Urinary bladder (tissue), 3 donors: ENCODE measurements at regions not wholly inside any gene's neighbourhood (a gene's known extent, or its start where the extent isn't known, plus 50 kb on each side); places are given as distances from the start of the nearest gene placed in this dataset.

ENCODE experiments used
- DNase-seq: peaks from one replicate; pipeline ENCODE4 v3.0.0-alpha.2; 2015; ENCODE audit errors: extremely low spot score
- H3K27ac ChIP-seq: one replicate; pipeline ENCODE4 v1.5.1; 2013; ENCODE audit warnings: low read depth, mild to moderate bottlenecking, moderate library complexity
- H3K36me3 ChIP-seq: one replicate; pipeline ENCODE4 v1.6.1; 2013; ENCODE audit warnings: mild to moderate bottlenecking, moderate library complexity; ENCODE audit not compliant: insufficient read depth
- H3K4me1 ChIP-seq: one replicate; pipeline ENCODE4 v1.6.1; 2013; ENCODE audit warnings: mild to moderate bottlenecking, moderate library complexity; ENCODE audit not compliant: insufficient read depth
- H3K4me3 ChIP-seq: one replicate; pipeline ENCODE4 v1.5.1; 2013; ENCODE audit warnings: low read depth, low read length
- WGBS: extraction: QIAGEN DNeasy Blood & Tissue Kit; methylation state at CpG from one replicate; pipeline ENCODE4 v1.1.7; 2013; 5-methylcytosine and 5-hydroxymethylcytosine counted together
- donor health status: healthy with polysubstance abuse.
- donor health status: healthy.

DNA sequence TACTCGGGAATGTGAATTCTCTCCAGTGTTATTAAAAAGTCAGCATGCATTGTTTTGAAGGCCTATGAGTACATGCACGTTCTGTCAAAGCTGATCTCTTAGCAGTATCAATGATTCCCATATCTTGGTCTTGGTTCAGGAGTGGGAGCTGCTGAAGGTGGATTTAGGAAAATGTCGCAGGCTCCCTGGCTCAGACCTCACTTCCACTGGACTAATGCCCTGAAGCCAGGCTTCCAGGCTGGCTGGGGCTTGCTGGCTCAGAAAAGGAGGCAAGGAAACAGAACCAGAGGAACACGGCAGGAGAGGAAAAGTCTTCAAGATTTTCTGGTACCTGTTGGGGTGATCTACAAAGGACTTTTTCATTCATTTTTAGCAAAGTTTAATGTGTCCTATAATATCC lies 81.6 kb downstream of the OLIG3 start:
- H3K27ac ChIP-seq = no peak overlapping the region
- no peak for DNase-seq
- H3K4me1 ChIP-seq = no peaks in the 10 kb centered on the region
- no peak overlapping the region for H3K4me3 ChIP-seq
- no peaks in the 10 kb centered on the region for H3K36me3 ChIP-seq
- WGBS = 56% methylated on average over 4 of the region's 4 CpGs

DNA sequence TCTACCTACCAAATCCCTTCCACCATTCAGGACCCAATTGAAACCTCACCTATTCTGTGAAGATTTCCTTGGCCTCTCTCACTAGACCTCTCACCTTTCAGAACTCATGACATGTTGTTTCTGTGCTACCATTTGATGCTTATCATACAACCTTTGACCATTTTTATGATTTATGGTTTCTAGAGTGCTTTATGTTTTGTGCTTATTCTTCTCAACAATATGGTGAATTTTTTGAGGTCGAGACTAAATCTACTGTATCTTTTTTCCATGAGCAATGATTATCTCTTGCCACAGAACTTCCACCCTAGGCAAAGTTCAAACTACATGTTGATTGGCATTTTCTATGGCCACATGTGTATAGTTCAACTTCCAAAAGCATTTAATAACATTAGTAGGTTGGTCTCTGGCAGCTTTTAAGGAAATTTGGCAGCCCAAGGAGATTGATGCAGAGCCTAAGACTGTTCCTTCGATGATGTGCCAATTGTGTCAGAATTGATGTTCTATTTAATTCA lies 84.9 kb downstream of the OLIG3 start:
- H3K4me1 ChIP-seq = no peaks in the 10 kb centered on the region
- DNase-seq = no peak
- H3K4me3 ChIP-seq = no peak overlapping the region
- no peaks in the 10 kb centered on the region for H3K36me3 ChIP-seq
- 78% methylated on average over 2 of the region's 2 CpGs for WGBS
- no peak overlapping the region for H3K27ac ChIP-seq

DNA sequence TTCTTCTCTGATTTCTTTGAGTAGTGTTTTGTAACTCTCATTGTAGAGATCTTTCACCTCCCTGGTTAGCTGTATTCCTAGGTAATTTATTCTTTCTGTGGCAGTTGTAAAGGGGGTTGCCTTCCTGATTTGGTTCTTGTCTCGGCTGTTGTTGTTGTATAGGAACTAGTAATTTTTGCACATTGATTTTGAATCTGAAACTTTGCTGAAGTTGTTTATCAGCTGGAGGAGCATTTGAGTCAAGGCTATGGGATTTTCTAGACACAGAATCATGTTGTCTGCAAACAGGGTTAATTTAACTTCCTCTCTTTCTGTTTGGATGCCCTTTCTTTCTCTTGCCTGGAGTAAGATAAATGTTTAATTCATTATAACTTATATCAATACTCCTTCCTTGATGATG lies 86.4 kb downstream of the OLIG3 start:
- H3K27ac ChIP-seq = no peak overlapping the region
- no peak overlapping the region for H3K4me3 ChIP-seq
- H3K4me1 ChIP-seq = no peaks in the 10 kb centered on the region
- no peak for DNase-seq
- 85% methylated on average over 1 of the region's 1 CpG for WGBS
- H3K36me3 ChIP-seq = no peaks in the 10 kb centered on the region

DNA sequence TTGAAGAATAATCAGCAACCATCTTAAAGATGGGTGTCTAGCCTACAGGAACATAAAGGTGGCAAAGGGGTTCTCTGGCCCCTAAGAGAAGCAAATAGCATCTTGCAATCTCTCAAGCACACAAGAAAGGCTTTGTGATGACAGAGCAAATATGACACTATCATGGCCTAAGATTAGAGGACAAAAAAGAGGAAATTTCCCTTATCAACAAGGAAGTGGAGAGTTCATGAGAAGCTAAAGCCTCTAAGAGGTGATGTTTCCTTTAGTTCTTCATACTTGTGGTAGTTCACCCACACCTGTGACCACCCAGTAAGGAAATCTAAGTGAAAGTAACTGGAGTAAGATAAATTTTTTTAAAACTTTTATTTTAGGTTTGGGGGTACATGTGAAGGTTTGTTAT lies 88.4 kb downstream of the OLIG3 start:
- Histone ChIP-seq H3K27ac (no peak overlapping the region), H3K4me1 (no peaks in the 10 kb centered on the region), H3K36me3 (no peaks in the 10 kb centered on the region), H3K4me3 (no peak overlapping the region)
- DNase-seq = no peak

DNA sequence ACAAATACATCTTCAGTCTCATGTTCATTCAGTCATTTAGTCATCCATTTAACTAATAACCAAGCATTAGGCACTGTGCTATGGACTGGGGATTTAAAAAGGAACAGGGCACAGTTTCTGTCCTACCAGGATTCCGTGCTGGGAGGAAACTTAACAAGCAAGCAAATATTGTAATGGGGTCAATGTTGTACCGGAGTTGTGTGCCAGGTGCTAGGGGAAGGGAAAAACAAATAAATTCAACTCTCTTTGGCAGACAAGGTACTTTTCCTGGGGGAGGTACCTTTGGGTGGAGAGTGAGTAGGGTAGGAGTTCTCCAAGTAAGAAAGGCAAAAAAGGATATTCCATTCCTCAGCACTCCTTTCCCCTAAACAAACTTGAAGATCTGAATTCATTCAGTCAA lies 90.3 kb downstream of the OLIG3 start:
- 76% methylated on average over 2 of the region's 2 CpGs for WGBS
- Histone ChIP-seq H3K36me3 (no peaks in the 10 kb centered on the region), H3K4me3 (no peak overlapping the region), H3K4me1 (no peaks in the 10 kb centered on the region), H3K27ac (no peak overlapping the region)
- no peak for DNase-seq

DNA sequence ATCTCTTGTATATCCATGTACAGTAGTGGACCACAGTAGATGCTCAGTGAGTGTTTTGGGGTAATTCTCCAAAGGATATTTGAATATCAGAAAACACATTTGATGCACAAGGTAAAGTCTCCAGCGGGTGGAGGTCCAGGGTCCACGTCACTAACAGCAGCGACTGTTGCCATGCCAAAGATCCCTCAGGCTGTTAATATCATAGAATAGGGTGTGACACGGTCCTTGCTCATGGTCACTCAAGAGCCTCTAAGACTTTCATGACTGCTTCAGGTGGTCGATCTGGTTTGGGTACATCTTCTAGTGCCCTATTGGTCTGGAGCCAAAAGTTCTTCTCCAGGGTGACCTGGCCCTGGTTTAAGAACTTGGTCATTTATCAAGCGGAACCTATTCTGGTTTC lies 90.8 kb downstream of the OLIG3 start:
- no peak for DNase-seq
- Histone ChIP-seq H3K4me1 (no peaks in the 10 kb centered on the region), H3K27ac (no peak overlapping the region), H3K36me3 (no peaks in the 10 kb centered on the region), H3K4me3 (no peak overlapping the region)
- WGBS = 93% methylated on average over 6 of the region's 6 CpGs

DNA sequence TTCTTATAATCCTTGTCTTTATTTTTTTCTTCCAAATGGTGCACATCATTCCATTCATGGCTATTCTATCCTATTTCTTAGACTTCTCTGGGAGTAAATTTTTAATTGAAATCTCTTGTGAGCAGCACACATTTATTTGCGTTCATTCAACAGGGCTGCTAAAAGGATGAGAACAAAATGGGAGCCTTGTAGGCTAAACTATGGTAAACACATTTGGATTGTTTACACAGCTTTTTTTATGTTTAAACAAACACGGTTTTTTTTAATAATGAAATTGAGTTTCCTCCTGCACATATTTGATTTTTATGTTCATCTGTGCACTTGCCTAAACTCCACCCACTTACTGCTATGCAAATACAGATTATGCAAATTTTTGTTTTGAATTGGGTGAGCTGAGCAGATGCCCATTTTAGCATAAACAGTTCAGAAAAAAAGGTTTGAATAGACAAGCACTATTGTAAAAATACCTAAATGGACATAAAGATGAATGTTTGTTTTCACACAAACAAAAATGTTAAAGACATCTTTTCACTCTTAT lies 92.0 kb downstream of the OLIG3 start:
- Histone ChIP-seq H3K4me3 (no peak overlapping the region), H3K36me3 (no peaks in the 10 kb centered on the region), H3K4me1 (no peaks in the 10 kb centered on the region), H3K27ac (no peak overlapping the region)
- DNase-seq = no peak
- WGBS = 50% methylated on average over 2 of the region's 2 CpGs

DNA sequence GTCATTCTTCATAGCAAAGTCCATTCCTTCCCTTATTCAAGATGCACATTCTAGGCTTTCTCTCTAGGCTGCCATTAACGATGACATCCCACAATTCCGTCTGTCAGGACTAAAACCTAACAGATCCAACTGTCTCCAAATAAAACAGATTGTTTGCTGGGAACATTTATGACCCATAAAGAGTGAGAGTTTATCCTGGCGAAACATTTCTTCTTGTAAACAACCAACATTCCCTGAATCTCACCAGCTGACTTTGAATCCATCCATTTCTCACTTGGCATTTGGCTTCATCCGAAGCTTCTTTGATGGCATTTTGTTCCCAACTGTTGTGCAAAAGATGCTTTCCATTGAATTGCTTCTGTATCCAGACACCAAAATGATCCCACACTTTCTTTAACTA lies 93.1 kb downstream of the OLIG3 start:
- Histone ChIP-seq H3K27ac (no peak overlapping the region), H3K36me3 (no peaks in the 10 kb centered on the region), H3K4me3 (no peak overlapping the region), H3K4me1 (no peaks in the 10 kb centered on the region)
- DNase-seq = no peak
- 57% methylated on average over 4 of the region's 4 CpGs for WGBS

DNA sequence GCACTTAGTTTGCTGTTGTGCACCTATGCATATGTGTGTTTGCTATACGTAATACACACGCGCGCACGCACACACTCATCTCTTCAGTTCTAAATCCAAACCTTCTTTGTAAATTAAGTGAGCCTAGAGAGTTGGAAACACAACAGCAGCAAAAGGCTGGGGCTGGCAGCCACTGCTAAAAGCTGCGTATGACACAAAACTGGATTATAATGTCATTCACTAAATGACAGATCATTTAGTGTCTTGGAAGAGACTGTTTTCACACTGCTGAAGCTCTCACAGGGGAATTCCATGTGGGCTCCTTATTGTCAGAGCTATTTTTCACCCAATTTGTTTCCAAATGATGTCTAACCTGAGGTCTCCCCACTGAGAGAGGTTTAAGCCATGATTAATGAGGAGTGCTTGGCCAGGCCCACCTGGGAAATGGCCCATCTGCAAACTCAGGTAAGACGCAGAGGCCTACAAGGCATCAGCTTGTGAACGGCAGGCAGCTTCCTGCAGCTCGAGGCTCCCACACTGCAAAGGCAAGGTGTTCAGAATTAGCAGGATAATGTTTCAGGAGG lies 94.2 kb downstream of the OLIG3 start:
- H3K36me3 ChIP-seq = no peaks in the 10 kb centered on the region

DNA sequence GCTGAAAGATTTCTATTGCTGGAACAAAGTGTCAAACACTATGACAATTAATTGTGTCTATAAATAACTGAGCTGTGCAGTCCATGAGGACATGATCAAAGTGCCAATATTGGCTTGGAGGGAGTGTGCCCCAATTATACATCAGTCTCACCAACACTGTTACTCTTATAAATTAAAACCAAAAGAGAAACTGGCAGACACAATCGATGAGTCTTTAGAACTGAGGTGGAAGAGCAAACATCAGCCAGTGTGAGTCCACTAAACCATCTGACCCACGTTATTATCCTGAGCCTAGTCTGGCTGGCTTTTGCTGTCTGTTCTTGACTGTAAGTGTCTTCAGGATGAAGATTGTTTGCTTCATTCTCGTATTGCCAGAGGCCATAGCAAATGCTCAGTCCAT lies 98.9 kb downstream of the OLIG3 start:
- 84% methylated on average over 3 of the region's 3 CpGs for WGBS
- Histone ChIP-seq H3K27ac (no peak overlapping the region), H3K36me3 (no peaks in the 10 kb centered on the region), H3K4me3 (no peak overlapping the region), H3K4me1 (no peaks in the 10 kb centered on the region)
- DNase-seq = no peak

More for the DNA sequence above, 94.2 kb downstream of the OLIG3 start:
- Histone ChIP-seq H3K4me3 (no peak overlapping the region), H3K27ac (no peak overlapping the region), H3K4me1 (no peaks in the 10 kb centered on the region)
- 83% methylated on average over 9 of the region's 9 CpGs for WGBS
- DNase-seq = no peak

DNA sequence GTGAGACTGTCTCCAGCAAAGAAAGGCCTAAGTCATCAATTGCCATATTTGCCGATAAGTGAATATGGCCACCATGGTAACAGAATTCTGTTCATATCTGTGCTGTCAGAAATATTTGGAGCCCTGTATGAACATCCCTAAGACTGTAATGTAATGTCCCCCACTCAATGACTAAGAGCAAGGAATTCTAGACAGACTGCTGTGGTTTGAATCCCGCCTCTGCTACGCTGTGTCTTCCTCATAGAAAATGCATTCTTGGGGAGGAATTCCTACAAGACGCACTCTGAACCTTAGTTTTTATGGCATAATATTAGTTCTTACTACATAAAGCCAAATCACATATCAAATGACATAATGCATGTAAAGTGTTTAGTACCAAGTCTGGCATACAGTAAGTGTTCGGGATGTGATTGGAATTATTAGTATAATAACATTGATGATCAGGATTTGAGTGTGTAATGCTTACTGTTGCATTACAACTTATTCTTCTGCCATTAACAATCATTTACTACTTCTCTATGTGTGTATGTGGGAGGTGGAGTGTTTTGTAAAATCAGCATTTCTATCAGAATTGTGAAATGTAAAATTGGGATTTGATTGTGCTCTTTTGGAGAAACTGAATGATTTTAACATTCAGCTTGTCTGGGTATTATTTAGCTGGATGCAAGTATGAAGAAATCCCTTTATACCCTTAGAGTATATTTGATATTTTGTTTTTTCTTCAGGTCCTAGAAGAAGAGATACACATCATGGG lies 103.0 kb downstream of the OLIG3 start:
- no peak for DNase-seq
- no peaks in the 10 kb centered on the region for H3K36me3 ChIP-seq
- no peak overlapping the region for H3K27ac ChIP-seq
- WGBS = 95% methylated on average over 5 of the region's 5 CpGs
- no peak overlapping the region for H3K4me3 ChIP-seq
- no peaks in the 10 kb centered on the region for H3K4me1 ChIP-seq

DNA sequence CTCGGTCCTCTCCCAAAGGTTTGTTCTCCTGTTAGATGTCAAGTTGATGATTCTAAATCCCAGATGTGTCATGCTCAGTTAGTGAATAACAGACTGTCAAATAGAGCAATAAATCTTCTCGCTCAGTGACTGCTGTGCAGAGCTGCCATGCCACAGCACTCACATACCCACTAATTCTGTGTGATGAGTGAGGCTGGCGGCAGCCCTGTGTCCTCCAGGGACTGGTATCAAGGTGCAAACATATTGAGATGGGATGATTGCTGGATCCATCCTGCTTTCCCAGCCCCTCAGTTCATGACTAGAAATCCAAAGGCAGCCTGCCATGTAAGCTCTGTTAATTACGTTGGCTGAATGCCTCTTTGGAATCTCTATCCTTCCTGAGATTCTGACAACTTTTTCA lies 103.9 kb downstream of the OLIG3 start:
- 68% methylated on average over 4 of the region's 4 CpGs for WGBS
- H3K4me3 ChIP-seq = no peak overlapping the region
- H3K4me1 ChIP-seq = no peaks in the 10 kb centered on the region
- no peaks in the 10 kb centered on the region for H3K36me3 ChIP-seq
- H3K27ac ChIP-seq = no peak overlapping the region
- no peak for DNase-seq

DNA sequence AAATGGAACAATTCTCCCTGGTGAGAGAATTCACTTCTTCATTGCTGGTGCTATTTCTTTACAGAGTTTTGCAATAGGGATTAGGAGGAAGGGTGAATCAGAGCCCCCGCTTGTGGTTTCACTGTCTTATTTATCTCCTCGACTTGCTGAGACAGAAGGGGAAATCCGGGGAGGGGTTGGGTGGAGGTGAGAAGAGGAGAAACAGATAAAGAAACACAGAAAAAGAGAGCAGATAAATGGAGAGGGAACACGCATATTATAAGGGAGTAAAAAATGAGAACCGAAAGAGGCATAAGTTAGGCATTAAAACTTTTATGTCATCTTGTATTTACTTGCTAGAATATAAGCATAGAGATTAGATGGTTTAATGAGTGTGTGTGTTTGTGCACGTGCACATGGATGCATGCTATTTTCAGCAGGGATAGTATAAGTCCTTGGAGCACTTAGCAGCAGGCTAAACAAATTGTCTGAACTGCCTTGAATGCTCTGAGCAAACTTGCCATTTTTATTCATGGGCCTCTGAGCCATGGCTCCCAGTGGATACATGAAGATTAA lies 105.0 kb downstream of the OLIG3 start:
- no peaks in the 10 kb centered on the region for H3K4me1 ChIP-seq
- no peak overlapping the region for H3K4me3 ChIP-seq
- H3K27ac ChIP-seq = no peak overlapping the region
- H3K36me3 ChIP-seq = no peaks in the 10 kb centered on the region
- no peak for DNase-seq
- 19% methylated on average over 6 of the region's 6 CpGs for WGBS

DNA sequence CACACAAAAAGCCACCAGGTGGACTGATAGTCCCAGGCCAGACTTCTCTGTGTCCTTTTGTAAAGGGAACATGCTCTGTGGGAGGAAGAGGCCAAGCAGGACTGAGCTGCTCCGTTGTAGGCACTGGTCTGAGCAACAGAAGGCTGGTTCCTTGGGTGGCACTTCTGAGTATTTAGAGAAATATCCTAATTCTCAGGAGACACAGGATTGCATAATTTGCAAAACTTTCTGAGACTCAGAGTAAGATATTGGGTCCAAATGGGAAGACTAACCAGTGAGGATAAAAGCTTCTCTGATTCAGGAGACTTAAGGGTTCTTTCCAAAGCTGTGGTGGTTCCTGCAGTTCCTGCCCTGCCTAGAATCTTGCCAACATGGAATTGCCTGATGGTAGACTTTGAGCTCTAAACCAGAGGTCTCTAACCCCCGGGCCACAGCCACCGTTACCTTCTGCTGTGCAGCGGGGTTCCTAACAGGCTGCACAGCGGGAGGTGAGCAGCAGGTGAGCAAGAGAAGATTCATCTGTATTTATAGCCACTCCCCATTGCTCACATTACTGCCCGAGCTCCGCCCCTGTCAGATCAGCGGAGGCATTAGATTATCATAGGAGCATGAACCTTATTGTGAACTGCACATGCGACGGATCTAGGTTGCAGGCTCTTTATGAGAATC lies 107.0 kb downstream of the OLIG3 start:
- DNase-seq = no peak
- no peaks in the 10 kb centered on the region for H3K4me1 ChIP-seq
- no peak overlapping the region for H3K27ac ChIP-seq
- 84% methylated on average over 10 of the region's 10 CpGs for WGBS
- no peak overlapping the region for H3K4me3 ChIP-seq
- no peaks in the 10 kb centered on the region for H3K36me3 ChIP-seq
